ENCODE measurements at regions not wholly inside any gene's neighbourhood (a gene's known extent, or its start where the extent isn't known, plus 50 kb on each side); places are given as distances from the start of the nearest gene placed in this dataset.

- no peak for TF ChIP-seq ZNF384 (IDR thresholded peaks at IDR 0.05)
- no peak for TF ChIP-seq FOXM1 (IDR thresholded peaks at IDR 0.05; ENCODE audit: borderline replicate concordance)
- no peak for TF ChIP-seq SP1 (IDR thresholded peaks at IDR 0.05)
- no peak for TF ChIP-seq FOXK2 (IDR thresholded peaks at IDR 0.05)
- no peak for TF ChIP-seq ARNT (IDR thresholded peaks at IDR 0.05)
- no peak for TF ChIP-seq BHLHE40 (IDR thresholded peaks at IDR 0.05; ENCODE audit: borderline replicate concordance)
- TF ChIP-seq HDGF (IDR thresholded peaks at IDR 0.05; ENCODE audit: borderline replicate concordance), result no peak
- TF ChIP-seq FOXA1 (IDR thresholded peaks at IDR 0.05), result no peak
- TF ChIP-seq CTBP1 (IDR thresholded peaks at IDR 0.05; ENCODE audit: borderline replicate concordance), result no peak
- TF ChIP-seq PKNOX1 (IDR thresholded peaks at IDR 0.05), result no peak
- no peak for TF ChIP-seq SUZ12 (IDR thresholded peaks at IDR 0.05)
- TF ChIP-seq ELF4 (IDR thresholded peaks at IDR 0.05), result no peak
- no peak for TF ChIP-seq NFRKB (IDR thresholded peaks at IDR 0.05)
- no peak for TF ChIP-seq TARDBP (IDR thresholded peaks at IDR 0.05)
Measured at GRCh38 chr3:109644746-109645145, 307.4 kb upstream of the DPPA4 start.

Data from HEK293T (cell line).